Bronchial epithelial cell (primary cell): ENCODE measurements at regions not wholly inside any gene's neighbourhood (a gene's known extent, or its start where the extent isn't known, plus 50 kb on each side); places are given as distances from the start of the nearest gene placed in this dataset.
A peak's percentile ranks its signal among the peaks of the same experiment; 100 is the strongest.

Experiments
- DNase-seq: peaks from one replicate; pipeline ENCODE4 v3.0.0-alpha.2; 2010; ENCODE audit warnings: low read depth
- FAIRE-seq: peaks from 2 replicates; lab custom pipeline; 2011; peaks lifted over from hg19 to GRCh38; lab: Jason Lieb, UNC
- H3K27me3 ChIP-seq: 2 replicates; pipeline ENCODE4 v1.5.1; 2011; ENCODE audit warnings: low read length; ENCODE audit not compliant: control insufficient read depth, insufficient read depth
- H3K36me3 ChIP-seq: 2 replicates; pipeline ENCODE4 v1.5.1; 2011; ENCODE audit warnings: low read length; ENCODE audit not compliant: control insufficient read depth, insufficient read depth
- H3K4me3 ChIP-seq: 2 replicates; pipeline ENCODE4 v1.5.1; 2011; ENCODE audit warnings: mild to moderate bottlenecking, low read depth, low read length, control low read depth
- TF ChIP-seq, protein P1 (sequence below): IDR thresholded peaks from 2 replicates; pipeline ENCODE4 v1.5.1; 2011; ENCODE audit warnings: mild to moderate bottlenecking, moderate library complexity, low read length, control low read depth, inconsistent platforms; ENCODE audit not compliant: insufficient read depth, severe bottlenecking

DNA sequence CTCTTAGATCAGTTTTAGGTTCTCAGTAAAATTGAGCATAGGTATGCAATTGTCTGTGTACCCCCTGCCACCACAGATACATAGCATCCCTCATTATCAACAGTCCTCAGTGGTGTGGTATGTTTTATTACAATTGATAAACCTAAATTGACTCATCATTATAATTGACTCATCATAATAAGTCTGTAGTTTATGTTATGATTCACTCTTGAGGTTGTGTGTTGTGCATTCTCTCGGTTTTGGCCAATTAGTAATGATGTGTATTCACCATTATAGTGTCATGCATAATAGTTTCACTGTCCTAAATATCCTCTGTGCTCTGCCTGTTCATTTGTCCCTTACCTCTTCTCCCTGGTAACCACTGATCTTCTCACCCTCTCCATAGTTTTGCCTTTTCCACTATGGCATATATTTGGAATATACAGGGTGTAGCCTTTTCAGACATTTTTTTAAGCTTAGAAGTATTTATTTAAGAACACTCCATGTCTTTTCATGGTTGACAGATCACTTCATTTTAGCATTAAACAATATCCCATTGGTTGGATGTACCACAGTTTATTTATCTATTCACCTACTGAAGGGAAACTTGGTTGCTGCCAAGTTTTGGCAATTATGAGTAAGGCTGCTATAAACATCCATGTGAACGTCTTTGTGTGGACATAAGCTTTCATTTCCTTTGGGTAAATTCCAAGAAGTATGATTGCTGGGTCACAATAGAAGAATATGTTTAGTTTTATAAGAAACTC lies 1620.6 kb upstream of the MIR17HG start:
- peak; percentile 95 for DNase-seq
- H3K27me3 ChIP-seq = no peaks in the 10 kb centered on the region
- TF ChIP-seq, protein P1, sequence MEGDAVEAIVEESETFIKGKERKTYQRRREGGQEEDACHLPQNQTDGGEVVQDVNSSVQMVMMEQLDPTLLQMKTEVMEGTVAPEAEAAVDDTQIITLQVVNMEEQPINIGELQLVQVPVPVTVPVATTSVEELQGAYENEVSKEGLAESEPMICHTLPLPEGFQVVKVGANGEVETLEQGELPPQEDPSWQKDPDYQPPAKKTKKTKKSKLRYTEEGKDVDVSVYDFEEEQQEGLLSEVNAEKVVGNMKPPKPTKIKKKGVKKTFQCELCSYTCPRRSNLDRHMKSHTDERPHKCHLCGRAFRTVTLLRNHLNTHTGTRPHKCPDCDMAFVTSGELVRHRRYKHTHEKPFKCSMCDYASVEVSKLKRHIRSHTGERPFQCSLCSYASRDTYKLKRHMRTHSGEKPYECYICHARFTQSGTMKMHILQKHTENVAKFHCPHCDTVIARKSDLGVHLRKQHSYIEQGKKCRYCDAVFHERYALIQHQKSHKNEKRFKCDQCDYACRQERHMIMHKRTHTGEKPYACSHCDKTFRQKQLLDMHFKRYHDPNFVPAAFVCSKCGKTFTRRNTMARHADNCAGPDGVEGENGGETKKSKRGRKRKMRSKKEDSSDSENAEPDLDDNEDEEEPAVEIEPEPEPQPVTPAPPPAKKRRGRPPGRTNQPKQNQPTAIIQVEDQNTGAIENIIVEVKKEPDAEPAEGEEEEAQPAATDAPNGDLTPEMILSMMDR = no peak
- no peak overlapping the region for H3K4me3 ChIP-seq
- no peaks in the 10 kb centered on the region for H3K36me3 ChIP-seq
- FAIRE-seq = no peak

DNA sequence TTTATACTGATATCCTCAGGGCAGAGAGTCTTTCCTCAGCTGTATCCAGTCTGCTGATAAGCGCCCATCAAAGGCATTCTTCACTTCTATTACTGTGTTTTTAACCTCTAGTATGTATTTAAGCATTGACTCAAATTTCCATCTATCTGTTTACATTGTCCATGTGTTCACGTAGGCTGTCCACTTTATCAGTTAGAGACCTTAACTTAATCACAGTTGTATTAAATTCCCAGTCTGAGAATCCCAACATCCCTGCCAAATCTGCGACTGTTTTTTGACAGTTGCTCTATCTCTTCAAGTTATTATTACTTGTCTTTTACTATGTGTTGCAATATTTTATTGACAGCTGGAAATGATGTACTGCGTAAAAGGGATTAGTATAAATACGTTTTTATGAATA lies 1613.7 kb upstream of the MIR17HG start:
- TF ChIP-seq, protein P1 = no peak

DNA sequence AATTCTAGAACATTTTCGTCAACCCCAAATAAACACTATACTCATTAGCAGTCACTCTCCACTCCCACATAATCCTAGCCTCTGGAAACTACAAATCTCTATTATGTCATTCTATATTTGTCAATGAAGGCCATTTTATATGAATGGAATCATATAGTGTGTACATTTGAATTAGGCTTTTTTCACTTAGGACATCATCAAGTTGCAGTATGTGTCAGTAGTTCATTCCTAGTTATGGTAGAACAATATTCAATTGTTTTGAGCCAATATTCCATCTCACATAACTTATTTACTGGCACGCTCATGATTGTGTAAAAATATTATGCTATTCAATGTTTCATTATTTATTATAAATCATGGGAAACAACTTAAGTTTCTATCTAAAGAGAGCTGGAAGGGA lies 1610.4 kb upstream of the MIR17HG start:
- H3K36me3 ChIP-seq = no peaks in the 10 kb centered on the region
- DNase-seq (no peak), FAIRE-seq (no peak)
- H3K27me3 ChIP-seq = no peaks in the 10 kb centered on the region
- TF ChIP-seq, protein P1 = no peak
- no peak overlapping the region for H3K4me3 ChIP-seq

More for the DNA sequence above, 1613.7 kb upstream of the MIR17HG start:
- FAIRE-seq (no peak), DNase-seq (no peak)
- Histone ChIP-seq H3K36me3 (no peaks in the 10 kb centered on the region), H3K27me3 (no peaks in the 10 kb centered on the region), H3K4me3 (no peak overlapping the region)

DNA sequence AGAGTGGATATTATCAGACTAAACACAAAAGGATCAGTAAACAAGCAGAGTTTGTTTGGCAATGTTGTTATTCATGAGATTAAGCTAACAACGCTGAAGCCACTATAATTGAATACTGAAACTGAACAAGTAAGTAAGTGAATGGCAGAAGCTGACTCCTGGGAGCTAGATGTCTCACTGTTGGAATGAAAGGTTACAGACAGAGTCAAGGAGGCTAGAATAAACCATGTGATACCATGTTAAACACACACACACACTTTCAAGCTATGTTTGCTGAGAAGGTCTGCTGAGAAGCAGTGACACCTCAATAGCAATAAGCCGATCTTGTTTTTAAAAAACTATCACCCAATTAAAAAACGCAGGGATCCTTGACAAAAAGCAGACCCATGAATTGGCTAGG lies 1609.4 kb upstream of the MIR17HG start:
- FAIRE-seq = no peak

DNA sequence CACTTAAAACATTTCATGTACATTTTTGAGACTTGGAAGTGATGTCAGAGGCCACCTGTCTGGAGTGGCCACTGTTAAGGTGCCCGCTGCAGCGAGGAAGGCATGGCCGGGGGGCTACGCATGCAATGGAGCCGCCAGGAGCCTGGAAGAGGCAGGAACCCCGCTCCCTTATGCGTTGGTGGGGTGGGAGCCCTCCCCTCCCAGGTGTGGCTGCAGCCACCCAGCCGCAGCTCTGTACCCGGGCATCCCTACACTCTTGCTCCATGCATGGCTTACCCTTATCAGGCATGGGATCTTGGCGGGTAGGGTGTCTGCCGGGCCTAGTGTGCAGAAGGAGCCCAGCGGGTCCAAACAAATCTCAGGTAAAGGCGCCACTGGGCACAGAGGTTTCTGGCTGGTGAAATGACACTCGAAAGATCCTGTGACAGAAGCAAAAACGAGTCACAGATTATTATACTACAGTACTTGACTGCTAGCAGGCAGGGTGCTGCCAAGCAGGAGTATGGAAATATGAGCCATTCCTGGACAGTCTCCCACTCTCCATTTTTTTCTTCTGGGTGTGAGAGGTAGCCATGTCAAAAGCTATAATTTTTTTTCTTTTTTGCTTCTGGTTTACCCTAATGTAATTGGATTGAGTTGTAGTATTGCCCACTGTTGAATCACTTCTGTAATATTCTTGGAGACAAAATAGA lies 1606.3 kb upstream of the MIR17HG start:
- Histone ChIP-seq H3K27me3 (no peaks in the 10 kb centered on the region), H3K4me3 (no peak overlapping the region), H3K36me3 (no peaks in the 10 kb centered on the region)
- TF ChIP-seq, protein P1 = no peak
- DNase-seq (no peak), FAIRE-seq (no peak)

More for the DNA sequence above, 1609.4 kb upstream of the MIR17HG start:
- Histone ChIP-seq H3K27me3 (no peaks in the 10 kb centered on the region), H3K36me3 (no peaks in the 10 kb centered on the region), H3K4me3 (no peak overlapping the region)
- no peak for DNase-seq
- TF ChIP-seq, protein P1 = no peak
